ENCODE measurements at regions not wholly inside any gene's neighbourhood (a gene's known extent, or its start where the extent isn't known, plus 50 kb on each side); places are given as distances from the start of the nearest gene placed in this dataset.

GRCh38 chr5:110063640-110064602 is 374.2 kb downstream of the MAN2A1 start:
- in situ Hi-C loops (cut with HindIII; ENCODE audit: low sequenced_read_pairs): no loop called here

- in situ Hi-C loops (cut with HindIII; ENCODE audit: low sequenced_read_pairs): no loop called here
Measured at GRCh38 chr5:110064603-110065268, 375.0 kb downstream of the MAN2A1 start.

- in situ Hi-C loops (cut with HindIII; ENCODE audit: low sequenced_read_pairs): no loop called here
Measured at GRCh38 chr5:110070836-110071235, 381.1 kb downstream of the MAN2A1 start.

- in situ Hi-C loops (cut with HindIII; ENCODE audit: low sequenced_read_pairs): no loop called here
Measured at GRCh38 chr5:110072651-110073050, 382.9 kb downstream of the MAN2A1 start.

- in situ Hi-C loops (cut with HindIII; ENCODE audit: low sequenced_read_pairs): no loop called here
Measured at GRCh38 chr5:110073534-110073933, 383.8 kb downstream of the MAN2A1 start.

- in situ Hi-C loops (cut with HindIII; ENCODE audit: low sequenced_read_pairs): no loop called here
Measured at GRCh38 chr5:110075656-110076055, 385.9 kb downstream of the MAN2A1 start.

- in situ Hi-C loops (cut with HindIII; ENCODE audit: low sequenced_read_pairs): no loop called here
Measured at GRCh38 chr5:110077147-110077546, 387.4 kb downstream of the MAN2A1 start.

GRCh38 chr5:110082194-110082593 is 392.5 kb downstream of the MAN2A1 start:
- in situ Hi-C loops (cut with HindIII; ENCODE audit: low sequenced_read_pairs): no loop called here

- in situ Hi-C loops (cut with HindIII; ENCODE audit: low sequenced_read_pairs): no loop called here
Measured at GRCh38 chr5:110082863-110083262, 393.1 kb downstream of the MAN2A1 start.

GRCh38 chr5:110085826-110086225 is 396.1 kb downstream of the MAN2A1 start:
- in situ Hi-C loops (cut with HindIII; ENCODE audit: low sequenced_read_pairs): no loop called here

- in situ Hi-C loops (cut with HindIII; ENCODE audit: low sequenced_read_pairs): no loop called here
Measured at GRCh38 chr5:110086658-110087388, 397.1 kb downstream of the MAN2A1 start.

- in situ Hi-C loops (cut with HindIII; ENCODE audit: low sequenced_read_pairs): no loop called here
Measured at GRCh38 chr5:110087829-110088228, 398.1 kb downstream of the MAN2A1 start.

- in situ Hi-C loops (cut with HindIII; ENCODE audit: low sequenced_read_pairs): no loop called here
Measured at GRCh38 chr5:110088676-110089436, 399.1 kb downstream of the MAN2A1 start.

GRCh38 chr5:110092955-110093785 is 403.4 kb downstream of the MAN2A1 start:
- in situ Hi-C loops (cut with HindIII; ENCODE audit: low sequenced_read_pairs): no loop called here

- in situ Hi-C loops (cut with HindIII; ENCODE audit: low sequenced_read_pairs): no loop called here
Measured at GRCh38 chr5:110094109-110094508, 404.4 kb downstream of the MAN2A1 start.

GRCh38 chr5:110094548-110094947 is 404.8 kb downstream of the MAN2A1 start:
- in situ Hi-C loops (cut with HindIII; ENCODE audit: low sequenced_read_pairs): no loop called here

- in situ Hi-C loops (cut with HindIII; ENCODE audit: low sequenced_read_pairs): no loop called here
Measured at GRCh38 chr5:110096419-110096818, 406.7 kb downstream of the MAN2A1 start.

- in situ Hi-C loops (cut with HindIII; ENCODE audit: low sequenced_read_pairs): no loop called here
Measured at GRCh38 chr5:110099572-110099971, 409.8 kb downstream of the MAN2A1 start.

GRCh38 chr5:110103081-110103480 is 413.4 kb downstream of the MAN2A1 start:
- in situ Hi-C loops (cut with HindIII; ENCODE audit: low sequenced_read_pairs): no loop called here

All from endothelial cell of hepatic sinusoid (primary cell).